Mesodermal cell (in vitro differentiated cells): ENCODE measurements at regions not wholly inside any gene's neighbourhood (a gene's known extent, or its start where the extent isn't known, plus 50 kb on each side); places are given as distances from the start of the nearest gene placed in this dataset.

ENCODE experiments used
- H3K27ac ChIP-seq: 2 replicates; pipeline ENCODE4 v1.7.0; 2013; ENCODE audit warnings: mild to moderate bottlenecking, low read depth, low read length, moderate library complexity; ENCODE audit not compliant: severe bottlenecking
- H3K36me3 ChIP-seq: 2 replicates; pipeline ENCODE4 v1.7.1; 2013; ENCODE audit warnings: mild to moderate bottlenecking, low read length, moderate library complexity; ENCODE audit not compliant: control insufficient read depth, insufficient read depth
- H3K4me1 ChIP-seq: one replicate; pipeline ENCODE4 v1.7.1; 2013; ENCODE audit warnings: mild to moderate bottlenecking, low read length; ENCODE audit not compliant: insufficient read depth, control insufficient read depth, poor library complexity, severe bottlenecking
- H3K4me3 ChIP-seq: 2 replicates; pipeline ENCODE4 v1.7.0; 2013; ENCODE audit warnings: low read length, control low read depth, mild to moderate bottlenecking; ENCODE audit not compliant: insufficient read depth, poor library complexity, severe bottlenecking; ENCODE audit errors: extremely low read depth
- H3K9me3 ChIP-seq: 2 replicates; pipeline ENCODE4 v1.7.1; 2013; ENCODE audit warnings: mild to moderate bottlenecking, low read length, moderate library complexity; ENCODE audit not compliant: control insufficient read depth
- WGBS, 2 experiments: methylation state at CpG; one replicate each; pipeline ENCODE4 v1.1.5; 2013; ENCODE audit warnings: missing lambda C conversion rate in 2 of 2; ENCODE audit not compliant: insufficient coverage in 2 of 2; 5-methylcytosine and 5-hydroxymethylcytosine counted together

GRCh38 chr15:97490429-97490828 is 470.1 kb upstream of the ARRDC4 start:
- Histone ChIP-seq H3K27ac (no peak overlapping the region), H3K36me3 (no peaks in the 10 kb centered on the region), H3K9me3 (no peaks in the 10 kb centered on the region), H3K4me1 (no peaks in the 10 kb centered on the region), H3K4me3 (no peak overlapping the region)
- 86 to 90% methylated on average over 4 of the region's 4 CpGs for WGBS, 2 experiments

- Histone ChIP-seq H3K9me3 (no peaks in the 10 kb centered on the region), H3K27ac (no peak overlapping the region), H3K4me3 (no peak overlapping the region), H3K36me3 (no peaks in the 10 kb centered on the region), H3K4me1 (peaks cover 19% of the 10 kb centered on the region)
- no CpG with 5 or more reads among the region's 1 CpG for WGBS, 2 experiments
Observed at GRCh38 chr15:97501291-97501690, 459.2 kb upstream of the ARRDC4 start.

GRCh38 chr15:97502038-97502437 is 458.5 kb upstream of the ARRDC4 start:
- 77 to 86% methylated on average over 1 of the region's 2 CpGs for WGBS, 2 experiments
- H3K27ac ChIP-seq, result no peak overlapping the region
- no peak overlapping the region for H3K4me3 ChIP-seq
- H3K4me1 ChIP-seq, result peaks cover 19% of the 10 kb centered on the region
- no peaks in the 10 kb centered on the region for H3K36me3 ChIP-seq
- no peaks in the 10 kb centered on the region for H3K9me3 ChIP-seq

GRCh38 chr15:97504031-97504792 is 456.3 kb upstream of the ARRDC4 start:
- no peak overlapping the region for H3K4me3 ChIP-seq
- peak overlapping the region; percentile 51 for H3K27ac ChIP-seq
- peaks cover 19% of the 10 kb centered on the region for H3K4me1 ChIP-seq
- H3K9me3 ChIP-seq, result no peaks in the 10 kb centered on the region
- 68 to 85% methylated on average over 2 to 3 of the region's 6 CpGs for WGBS, 2 experiments
- no peaks in the 10 kb centered on the region for H3K36me3 ChIP-seq

- H3K27ac ChIP-seq, result no peak overlapping the region
- no peaks in the 10 kb centered on the region for H3K36me3 ChIP-seq
- H3K9me3 ChIP-seq, result no peaks in the 10 kb centered on the region
- H3K4me1 ChIP-seq, result peaks cover 3% of the 10 kb centered on the region
- H3K4me3 ChIP-seq, result no peak overlapping the region
- 83% methylated on average over 1 of the region's 2 CpGs; no CpG with 5 or more reads in 1 of the 2 experiments for WGBS, 2 experiments
Observed at GRCh38 chr15:97517737-97518136, 442.8 kb upstream of the ARRDC4 start.

- Histone ChIP-seq H3K4me3 (no peak overlapping the region), H3K9me3 (no peaks in the 10 kb centered on the region), H3K4me1 (peaks cover 3% of the 10 kb centered on the region), H3K36me3 (no peaks in the 10 kb centered on the region), H3K27ac (no peak overlapping the region)
- WGBS, 2 experiments, result 77 to 78% methylated on average over 2 of the region's 4 CpGs
Observed at GRCh38 chr15:97520689-97521088, 439.8 kb upstream of the ARRDC4 start.

- no peak overlapping the region for H3K4me3 ChIP-seq
- 71 to 88% methylated on average over 11 to 14 of the region's 21 CpGs for WGBS, 2 experiments
- no peaks in the 10 kb centered on the region for H3K9me3 ChIP-seq
- H3K4me1 ChIP-seq, result peaks cover 3% of the 10 kb centered on the region
- H3K36me3 ChIP-seq, result no peaks in the 10 kb centered on the region
- H3K27ac ChIP-seq, result peak overlapping the region; percentile 1
Observed at GRCh38 chr15:97521381-97522285, 438.9 kb upstream of the ARRDC4 start.

GRCh38 chr15:97522347-97522746 is 438.2 kb upstream of the ARRDC4 start:
- no peaks in the 10 kb centered on the region for H3K36me3 ChIP-seq
- 88 to 93% methylated on average over 12 to 16 of the region's 16 CpGs for WGBS, 2 experiments
- H3K4me3 ChIP-seq, result no peak overlapping the region
- H3K27ac ChIP-seq, result no peak overlapping the region
- peaks cover 3% of the 10 kb centered on the region for H3K4me1 ChIP-seq
- no peaks in the 10 kb centered on the region for H3K9me3 ChIP-seq

GRCh38 chr15:97525809-97526208 is 434.7 kb upstream of the ARRDC4 start:
- no peak overlapping the region for H3K4me3 ChIP-seq
- no peak overlapping the region for H3K27ac ChIP-seq
- peaks cover 3% of the 10 kb centered on the region for H3K4me1 ChIP-seq
- H3K9me3 ChIP-seq, result no peaks in the 10 kb centered on the region
- no peaks in the 10 kb centered on the region for H3K36me3 ChIP-seq

GRCh38 chr15:97528238-97528637 is 432.3 kb upstream of the ARRDC4 start:
- 80 to 94% methylated on average over 1 to 2 of the region's 4 CpGs for WGBS, 2 experiments
- H3K4me1 ChIP-seq, result no peaks in the 10 kb centered on the region
- H3K27ac ChIP-seq, result no peak overlapping the region

GRCh38 chr15:97545799-97546198 is 414.7 kb upstream of the ARRDC4 start:
- Histone ChIP-seq H3K4me1 (no peaks in the 10 kb centered on the region), H3K36me3 (no peaks in the 10 kb centered on the region), H3K27ac (no peak overlapping the region), H3K9me3 (peaks cover 2% of the 10 kb centered on the region), H3K4me3 (no peak overlapping the region)
- 29 to 67% methylated on average over 1 of the region's 1 CpG for WGBS, 2 experiments

More at GRCh38 chr15:97528238-97528637, 432.3 kb upstream of the ARRDC4 start:
- Histone ChIP-seq H3K36me3 (no peaks in the 10 kb centered on the region), H3K9me3 (no peaks in the 10 kb centered on the region), H3K4me3 (no peak overlapping the region)
